ENCODE measurements at regions not wholly inside any gene's neighbourhood (a gene's known extent, or its start where the extent isn't known, plus 50 kb on each side); places are given as distances from the start of the nearest gene placed in this dataset.

DNA sequence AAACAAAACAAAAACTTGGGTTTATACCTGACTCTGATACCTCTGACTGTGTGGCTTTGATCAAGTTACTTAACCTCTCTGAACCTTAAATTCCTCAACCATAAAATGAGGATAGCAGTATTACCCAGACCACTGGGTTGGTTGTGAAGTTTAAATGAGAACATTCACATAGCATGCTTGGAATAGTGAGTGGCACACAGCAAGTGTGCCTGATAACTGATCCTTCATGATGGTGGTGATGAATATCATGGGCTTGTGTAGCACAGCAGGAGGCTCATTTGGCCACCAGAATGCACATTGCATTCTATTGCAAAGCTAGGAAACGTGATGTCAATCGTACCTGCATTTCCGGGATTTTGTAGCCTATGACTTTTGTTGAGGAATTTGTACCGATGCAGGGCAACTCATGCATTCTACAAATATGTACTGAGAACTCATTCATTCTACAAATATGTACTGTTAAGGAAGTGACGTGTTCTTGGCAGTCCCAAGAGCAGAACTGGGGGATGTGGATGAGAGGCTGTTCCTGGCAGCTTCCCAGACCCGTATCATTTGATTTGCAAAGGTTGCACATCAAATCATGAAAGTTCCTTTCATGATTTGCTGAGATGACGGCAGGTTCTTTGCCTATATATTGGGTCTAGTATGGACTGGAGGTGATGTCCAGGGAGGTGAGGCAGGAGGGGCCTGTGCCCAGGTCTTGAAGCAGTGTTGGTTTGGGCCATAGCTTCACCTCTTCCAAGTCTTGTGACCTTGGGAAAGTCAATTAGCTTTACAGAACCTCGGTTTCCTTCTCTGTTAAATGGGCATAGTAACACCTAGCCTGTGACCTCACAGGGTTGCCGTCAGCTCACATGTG is 94.6 kb upstream of the SMNDC1 start:
- H3K4me3 ChIP-seq (ENCODE audit: low read depth, low read length): no peak overlapping the region
- TF ChIP-seq, protein P1, sequence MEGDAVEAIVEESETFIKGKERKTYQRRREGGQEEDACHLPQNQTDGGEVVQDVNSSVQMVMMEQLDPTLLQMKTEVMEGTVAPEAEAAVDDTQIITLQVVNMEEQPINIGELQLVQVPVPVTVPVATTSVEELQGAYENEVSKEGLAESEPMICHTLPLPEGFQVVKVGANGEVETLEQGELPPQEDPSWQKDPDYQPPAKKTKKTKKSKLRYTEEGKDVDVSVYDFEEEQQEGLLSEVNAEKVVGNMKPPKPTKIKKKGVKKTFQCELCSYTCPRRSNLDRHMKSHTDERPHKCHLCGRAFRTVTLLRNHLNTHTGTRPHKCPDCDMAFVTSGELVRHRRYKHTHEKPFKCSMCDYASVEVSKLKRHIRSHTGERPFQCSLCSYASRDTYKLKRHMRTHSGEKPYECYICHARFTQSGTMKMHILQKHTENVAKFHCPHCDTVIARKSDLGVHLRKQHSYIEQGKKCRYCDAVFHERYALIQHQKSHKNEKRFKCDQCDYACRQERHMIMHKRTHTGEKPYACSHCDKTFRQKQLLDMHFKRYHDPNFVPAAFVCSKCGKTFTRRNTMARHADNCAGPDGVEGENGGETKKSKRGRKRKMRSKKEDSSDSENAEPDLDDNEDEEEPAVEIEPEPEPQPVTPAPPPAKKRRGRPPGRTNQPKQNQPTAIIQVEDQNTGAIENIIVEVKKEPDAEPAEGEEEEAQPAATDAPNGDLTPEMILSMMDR (IDR thresholded peaks at IDR 0.05; ENCODE audit: low read depth, low read length, missing control alignments): no peak
- peak; percentile 95 for DNase-seq (ENCODE audit: low read depth)
- in situ Hi-C loops (cut with HindIII; ENCODE audit: low sequenced_read_pairs): no loop called here

DNA sequence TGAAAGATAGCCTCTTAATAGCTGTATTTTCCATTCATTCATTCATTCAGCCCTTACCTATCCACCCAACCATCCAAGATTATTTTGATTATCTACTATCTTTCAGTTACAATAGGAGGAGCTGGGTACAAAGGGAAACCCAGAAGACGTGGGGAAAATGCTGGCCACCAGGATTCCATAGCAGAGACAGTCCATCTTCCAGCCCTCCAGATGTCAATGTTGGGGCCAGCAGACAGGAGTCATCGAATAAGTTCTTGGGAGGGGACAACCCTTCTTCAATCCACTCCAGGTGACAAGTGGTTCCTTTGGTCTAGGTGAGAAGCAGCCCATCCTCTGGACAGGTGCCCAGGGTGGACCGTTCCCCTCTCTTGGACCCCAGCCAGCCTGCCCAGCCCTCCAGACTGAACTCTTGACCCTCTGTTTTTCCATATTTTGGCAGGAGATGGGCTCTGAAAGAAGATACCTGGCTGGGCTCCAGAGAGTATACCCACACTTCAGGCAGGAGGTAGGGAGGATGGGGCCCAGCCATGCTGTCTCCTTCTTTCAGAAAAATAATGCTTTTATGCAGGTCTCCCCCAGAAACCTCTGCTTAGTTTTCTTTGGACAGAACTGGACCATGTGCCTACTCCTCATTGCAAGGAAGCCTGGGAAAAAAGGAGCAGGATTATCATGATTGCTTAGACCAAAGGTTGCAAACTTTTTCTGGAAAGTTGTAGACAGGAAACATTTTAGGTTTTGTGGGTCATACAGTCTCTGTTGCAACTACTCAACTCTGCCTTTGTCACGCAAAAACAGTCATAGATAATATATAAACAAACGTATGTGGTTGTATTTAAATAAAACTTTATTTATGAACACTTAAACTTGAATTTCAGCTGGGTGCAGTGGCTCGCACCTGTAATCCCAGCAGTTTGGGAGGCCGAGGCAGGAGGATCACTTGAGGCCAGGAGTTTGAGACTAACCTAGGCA is 95.5 kb upstream of the SMNDC1 start:
- in situ Hi-C loops (cut with HindIII; ENCODE audit: low sequenced_read_pairs): no loop called here
- no peak for DNase-seq (ENCODE audit: low read depth)
- no peak overlapping the region for H3K4me3 ChIP-seq (ENCODE audit: low read depth, low read length)
- TF ChIP-seq, protein P1 (IDR thresholded peaks at IDR 0.05; ENCODE audit: low read depth, low read length, missing control alignments): no peak

DNA sequence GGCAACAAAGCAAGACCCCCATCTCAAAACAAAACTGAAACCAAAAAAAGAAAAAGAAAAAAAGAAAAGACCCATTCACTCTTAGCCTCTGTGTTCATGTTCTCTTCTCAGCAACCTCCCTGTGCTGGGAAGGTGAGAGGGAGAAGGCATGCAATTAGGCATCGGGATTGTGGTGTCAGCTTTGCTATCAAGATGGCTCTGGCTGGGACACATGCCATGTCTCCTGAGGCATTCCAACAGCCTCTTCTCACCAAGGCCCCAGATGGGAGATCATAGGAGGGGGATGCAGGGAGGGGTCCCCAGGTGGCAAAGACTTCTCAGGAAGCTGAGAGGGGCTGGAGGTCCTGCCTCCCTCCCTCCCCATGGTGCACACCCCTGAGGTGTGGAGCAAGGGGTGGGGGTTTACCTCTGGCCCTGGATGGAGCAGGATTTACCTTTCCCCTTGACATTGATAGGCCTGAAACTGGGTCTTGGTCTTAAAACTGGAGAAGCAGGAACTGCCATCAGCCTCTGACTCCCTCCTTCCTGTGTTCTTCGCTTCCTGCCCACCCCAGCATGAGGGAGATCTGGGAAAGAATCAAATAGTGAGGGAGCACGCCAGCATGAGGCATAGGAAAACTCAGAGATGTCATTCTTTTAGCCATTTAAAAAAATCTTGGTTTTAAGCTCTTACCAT is 96.2 kb upstream of the DUSP5 start:
- no peak overlapping the region for H3K4me3 ChIP-seq (ENCODE audit: low read depth, low read length)
- TF ChIP-seq, protein P1 (IDR thresholded peaks at IDR 0.05; ENCODE audit: low read depth, low read length, missing control alignments): no peak
- DNase-seq (ENCODE audit: low read depth): no peak
- in situ Hi-C loops (cut with HindIII; ENCODE audit: low sequenced_read_pairs): no loop called here

DNA sequence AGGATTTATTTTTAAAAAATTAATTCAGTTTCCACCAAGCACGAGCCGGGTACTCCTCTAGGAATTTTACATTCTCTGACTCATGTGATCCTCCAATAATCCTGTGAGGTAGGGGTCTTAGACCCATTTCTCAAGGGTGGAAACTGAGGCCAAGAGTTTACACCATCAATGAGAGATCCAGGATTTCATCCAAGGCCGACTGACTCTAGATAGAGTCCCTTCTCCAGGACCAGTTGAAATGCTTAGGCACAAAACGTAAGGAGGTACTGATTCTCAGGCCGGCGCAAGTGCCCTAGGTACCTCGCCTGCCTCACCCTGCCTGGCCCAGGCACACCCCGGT is 95.7 kb upstream of the DUSP5 start:
- TF ChIP-seq, protein P1 (IDR thresholded peaks at IDR 0.05; ENCODE audit: low read depth, low read length, missing control alignments): no peak
- DNase-seq (ENCODE audit: low read depth): no peak
- H3K4me3 ChIP-seq (ENCODE audit: low read depth, low read length): no peak overlapping the region
- in situ Hi-C loops (cut with HindIII; ENCODE audit: low sequenced_read_pairs): no loop called here

DNA sequence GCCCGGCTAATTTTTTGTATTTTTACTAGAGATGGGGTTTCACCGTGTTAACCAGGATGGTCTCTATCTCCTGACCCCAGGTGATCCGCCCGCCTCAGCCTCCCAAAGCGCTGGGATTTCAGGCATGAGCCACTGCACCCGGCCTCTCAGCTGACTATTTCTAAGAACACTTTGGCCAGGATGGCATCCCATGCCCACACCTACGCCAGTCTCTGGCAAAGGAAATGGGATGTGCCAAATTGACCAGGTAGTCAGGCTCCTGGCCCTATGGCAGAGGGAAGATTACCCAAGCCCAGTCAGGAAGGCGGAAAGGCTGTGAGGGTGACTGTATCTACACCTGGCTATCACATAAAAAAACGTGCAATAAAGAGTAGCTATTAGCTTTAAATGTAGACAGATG is 94.1 kb upstream of the DUSP5 start:
- H3K4me3 ChIP-seq (ENCODE audit: low read depth, low read length): no peak overlapping the region
- in situ Hi-C loops (cut with HindIII; ENCODE audit: low sequenced_read_pairs): no loop called here
- TF ChIP-seq, protein P1 (IDR thresholded peaks at IDR 0.05; ENCODE audit: low read depth, low read length, missing control alignments): no peak
- DNase-seq (ENCODE audit: low read depth): no peak

DNA sequence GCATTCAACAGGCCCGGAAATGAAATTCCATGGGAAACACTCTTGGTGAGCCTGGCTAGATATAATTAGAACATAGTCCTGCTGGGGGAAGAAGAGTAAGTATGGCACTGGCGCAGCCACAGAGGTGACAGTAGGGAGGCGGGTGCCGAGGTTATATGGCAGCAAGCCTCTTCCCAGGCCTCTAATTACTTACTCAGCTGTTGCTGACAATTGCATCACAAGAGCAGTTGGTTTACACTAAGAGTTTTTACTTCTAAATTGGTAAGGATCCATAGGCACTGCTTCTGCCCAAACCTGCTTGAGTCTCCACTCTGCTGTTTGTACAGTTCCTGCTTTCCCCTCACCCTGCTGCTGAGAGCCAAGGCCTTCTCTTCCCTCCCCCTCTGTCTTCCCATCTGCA is 93.3 kb upstream of the DUSP5 start:
- TF ChIP-seq, protein P1 (IDR thresholded peaks at IDR 0.05; ENCODE audit: low read depth, low read length, missing control alignments): no peak
- in situ Hi-C loops (cut with HindIII; ENCODE audit: low sequenced_read_pairs): no loop called here
- no peak overlapping the region for H3K4me3 ChIP-seq (ENCODE audit: low read depth, low read length)
- DNase-seq (ENCODE audit: low read depth): no peak
